NOMO-1 treated with dmso at 0.1 percent for 144 hours (cell line): ENCODE measurements at regions not wholly inside any gene's neighbourhood (a gene's known extent, or its start where the extent isn't known, plus 50 kb on each side); places are given as distances from the start of the nearest gene placed in this dataset.

ENCODE experiments used
- DNase-seq: peaks from one replicate; lab custom pipeline; 2025; ENCODE audit not compliant: unreplicated experiment; lab: John Stamatoyannopoulos, UW

- DNase-seq = no peak
These were observed 480.4 kb downstream of the FOXO1 start for GRCh38 chr13:40186041-40186440.

GRCh38 chr13:40186626-40187323, 479.7 kb downstream of the FOXO1 start:
- DNase-seq = no peak

GRCh38 chr13:40187324-40187795, 479.1 kb downstream of the FOXO1 start:
- no peak for DNase-seq

GRCh38 chr13:40187841-40188591, 478.4 kb downstream of the FOXO1 start:
- no peak for DNase-seq

GRCh38 chr13:40189426-40189825, 477.0 kb downstream of the FOXO1 start:
- no peak for DNase-seq

GRCh38 chr13:40189898-40190630, 476.4 kb downstream of the FOXO1 start:
- no peak for DNase-seq

GRCh38 chr13:40190641-40191100, 475.8 kb downstream of the FOXO1 start:
- DNase-seq = no peak

GRCh38 chr13:40191186-40191980, 475.1 kb downstream of the FOXO1 start:
- no peak for DNase-seq

GRCh38 chr13:40192452-40192851, 474.0 kb downstream of the FOXO1 start:
- DNase-seq = no peak

- no peak for DNase-seq
These were observed 473.6 kb downstream of the FOXO1 start for GRCh38 chr13:40192858-40193257.

GRCh38 chr13:40193286-40194223, 472.9 kb downstream of the FOXO1 start:
- no peak for DNase-seq

- DNase-seq = no peak
These were observed 472.1 kb downstream of the FOXO1 start for GRCh38 chr13:40194224-40194806.

GRCh38 chr13:40197049-40197448, 469.4 kb downstream of the FOXO1 start:
- no peak for DNase-seq

- no peak for DNase-seq
These were observed 468.4 kb downstream of the FOXO1 start for GRCh38 chr13:40197936-40198595.

- DNase-seq = no peak
These were observed 466.0 kb downstream of the FOXO1 start for GRCh38 chr13:40200273-40200978.

GRCh38 chr13:40204246-40204645, 462.2 kb downstream of the FOXO1 start:
- no peak for DNase-seq

GRCh38 chr13:40205771-40206240, 460.6 kb downstream of the FOXO1 start:
- DNase-seq = no peak
